Vagina (tissue), 2 donors: ENCODE measurements at regions not wholly inside any gene's neighbourhood (a gene's known extent, or its start where the extent isn't known, plus 50 kb on each side); places are given as distances from the start of the nearest gene placed in this dataset.

ENCODE experiments used
- POLR2A ChIP-seq, 2 donors: fragments of 450-650 bp; IDR thresholded peaks; one replicate each; pipeline ENCODE4 v1.6.1; 2017; ENCODE audit warnings: antibody characterized with exemption in 2 of 2, mild to moderate bottlenecking in 2 of 2, moderate library complexity in 2 of 2
- POLR2AphosphoS5 ChIP-seq, 2 donors: sonication (generic); formaldehyde crosslinking; IDR thresholded peaks; one replicate each; pipeline ENCODE4 v1.9.0; 2017; ENCODE audit warnings: antibody characterized with exemption in 2 of 2, mild to moderate bottlenecking in 2 of 2, low read depth in 1 of 2; ENCODE audit not compliant: insufficient read depth in 1 of 2
- TF ChIP-seq, protein P1 (sequence below), 3 experiments: fragments of 450-650 bp in 2 of 3; fragments of 200-600 bp in 1 of 3; sonication (generic) in 1 of 3; IDR thresholded peaks; one replicate each; pipeline ENCODE4 v1.5.1; 2017 to 2019; ENCODE audit warnings: antibody characterized with exemption in 3 of 3, mild to moderate bottlenecking in 2 of 3, moderate library complexity in 2 of 3

DNA sequence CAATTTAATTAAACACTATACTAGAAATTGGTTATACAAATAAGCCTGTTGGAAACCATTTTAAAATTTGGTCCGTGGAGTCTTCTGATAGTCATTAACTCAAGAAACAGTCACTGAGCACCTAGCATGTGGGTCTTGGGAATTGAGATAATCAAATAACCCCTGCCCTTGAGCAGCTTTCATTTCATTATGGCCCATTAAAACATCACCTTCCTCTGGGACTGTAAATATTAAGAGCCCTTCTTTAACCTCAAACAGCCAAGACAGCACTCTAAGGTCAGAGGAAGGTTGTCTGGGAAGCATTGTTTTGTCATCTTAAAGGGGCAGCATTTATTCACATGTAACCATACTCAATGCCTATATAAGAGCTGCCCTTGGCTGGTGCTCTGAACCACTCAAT, 610.3 kb upstream of the USP24 start:
- TF ChIP-seq, protein P1, sequence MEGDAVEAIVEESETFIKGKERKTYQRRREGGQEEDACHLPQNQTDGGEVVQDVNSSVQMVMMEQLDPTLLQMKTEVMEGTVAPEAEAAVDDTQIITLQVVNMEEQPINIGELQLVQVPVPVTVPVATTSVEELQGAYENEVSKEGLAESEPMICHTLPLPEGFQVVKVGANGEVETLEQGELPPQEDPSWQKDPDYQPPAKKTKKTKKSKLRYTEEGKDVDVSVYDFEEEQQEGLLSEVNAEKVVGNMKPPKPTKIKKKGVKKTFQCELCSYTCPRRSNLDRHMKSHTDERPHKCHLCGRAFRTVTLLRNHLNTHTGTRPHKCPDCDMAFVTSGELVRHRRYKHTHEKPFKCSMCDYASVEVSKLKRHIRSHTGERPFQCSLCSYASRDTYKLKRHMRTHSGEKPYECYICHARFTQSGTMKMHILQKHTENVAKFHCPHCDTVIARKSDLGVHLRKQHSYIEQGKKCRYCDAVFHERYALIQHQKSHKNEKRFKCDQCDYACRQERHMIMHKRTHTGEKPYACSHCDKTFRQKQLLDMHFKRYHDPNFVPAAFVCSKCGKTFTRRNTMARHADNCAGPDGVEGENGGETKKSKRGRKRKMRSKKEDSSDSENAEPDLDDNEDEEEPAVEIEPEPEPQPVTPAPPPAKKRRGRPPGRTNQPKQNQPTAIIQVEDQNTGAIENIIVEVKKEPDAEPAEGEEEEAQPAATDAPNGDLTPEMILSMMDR (IDR thresholded peaks at IDR 0.05), result no peak
- no peak for TF ChIP-seq POLR2A (IDR thresholded peaks at IDR 0.05)
- no peak for TF ChIP-seq POLR2AphosphoS5 (IDR thresholded peaks at IDR 0.05; ENCODE audit: insufficient read depth in 1 of 2, low read depth in 1 of 2)
